Cerebellar nuclear complex (tissue), 1 donor: ENCODE measurements at regions not wholly inside any gene's neighbourhood (a gene's known extent, or its start where the extent isn't known, plus 50 kb on each side); places are given as distances from the start of the nearest gene placed in this dataset.

ENCODE experiments used
- DNase-seq, 2 experiments: peaks; one replicate each; lab custom pipeline; 2025; lab: John Stamatoyannopoulos, UW

DNA sequence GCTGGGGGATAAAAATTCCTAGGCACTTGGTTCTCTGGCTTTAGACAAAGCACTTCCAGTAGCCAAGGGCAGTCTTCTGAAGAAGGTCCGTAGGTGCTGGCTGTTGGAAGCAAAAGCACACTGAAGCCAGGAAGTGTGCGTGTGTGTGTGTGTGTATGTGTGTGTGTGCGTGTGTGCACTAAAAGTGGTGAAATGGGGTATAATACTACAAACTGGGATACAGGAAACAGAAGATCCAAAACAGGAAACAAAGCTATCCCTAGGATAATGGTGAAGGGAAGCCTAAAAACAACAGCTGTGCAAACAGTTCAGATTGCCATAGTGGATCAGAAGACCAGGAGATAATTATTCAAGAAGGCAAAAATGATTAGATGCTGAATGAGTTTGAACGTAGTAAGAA lies 103.4 kb downstream of the IL20RB start:
- DNase-seq: no peak

DNA sequence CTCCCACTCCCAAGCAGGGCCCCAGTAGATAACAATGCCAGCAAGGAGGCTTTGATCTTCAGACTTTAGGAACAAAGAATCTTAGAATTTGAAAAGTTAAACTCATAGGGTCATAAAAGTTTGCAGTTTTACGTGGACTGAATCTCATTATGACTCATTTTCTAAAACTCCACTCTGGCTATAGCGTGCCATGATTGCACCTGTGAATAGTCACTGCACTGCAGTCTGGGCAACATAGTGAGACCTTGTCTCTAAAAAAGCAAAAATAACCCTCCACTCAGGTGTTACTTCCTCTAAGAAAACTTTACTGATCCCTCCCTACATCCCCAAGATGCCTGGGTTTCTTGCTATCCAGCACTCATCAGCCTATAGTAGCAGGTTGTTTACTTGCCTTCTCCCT lies 104.5 kb downstream of the IL20RB start:
- no peak for DNase-seq

DNA sequence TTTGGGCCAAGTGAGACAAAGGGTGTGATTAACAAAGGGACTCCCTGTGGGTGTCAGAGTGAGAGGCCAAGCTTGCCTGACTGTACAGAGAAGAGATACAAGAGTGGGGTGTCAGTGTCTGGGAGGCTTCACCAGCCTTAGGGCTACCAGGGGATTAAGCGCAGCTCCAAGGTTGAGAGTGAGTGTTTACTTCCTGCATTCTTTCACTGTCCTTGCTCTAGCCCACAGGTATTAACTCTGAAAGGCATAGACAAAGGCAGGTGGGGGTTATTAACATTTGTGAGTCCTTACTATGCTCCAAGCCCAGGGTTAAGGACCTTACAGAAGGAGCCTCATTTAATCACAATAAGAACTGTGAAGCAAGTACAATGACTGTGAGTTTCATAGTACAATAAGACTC lies 107.6 kb downstream of the IL20RB start:
- no peak for DNase-seq

DNA sequence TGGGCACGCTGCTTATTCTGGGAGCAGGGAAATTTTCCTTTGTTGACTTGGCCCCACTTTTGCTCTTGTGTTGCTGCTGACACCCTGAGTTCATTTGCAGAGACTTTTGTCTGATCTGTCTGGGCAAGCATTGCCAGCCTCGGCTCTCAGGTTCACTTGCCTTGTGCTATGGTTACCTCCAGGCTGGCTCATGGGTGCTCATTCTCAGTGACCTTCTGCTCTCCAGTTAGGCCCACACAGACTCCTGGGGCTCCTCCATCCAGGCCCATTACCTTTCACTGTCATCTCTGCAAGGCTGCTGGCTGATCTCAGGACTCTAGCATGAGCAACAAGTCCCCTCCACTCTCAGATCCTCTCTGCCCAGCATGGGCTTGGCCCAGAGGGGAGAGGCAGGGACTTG lies 108.3 kb downstream of the IL20RB start:
- no peak for DNase-seq

DNA sequence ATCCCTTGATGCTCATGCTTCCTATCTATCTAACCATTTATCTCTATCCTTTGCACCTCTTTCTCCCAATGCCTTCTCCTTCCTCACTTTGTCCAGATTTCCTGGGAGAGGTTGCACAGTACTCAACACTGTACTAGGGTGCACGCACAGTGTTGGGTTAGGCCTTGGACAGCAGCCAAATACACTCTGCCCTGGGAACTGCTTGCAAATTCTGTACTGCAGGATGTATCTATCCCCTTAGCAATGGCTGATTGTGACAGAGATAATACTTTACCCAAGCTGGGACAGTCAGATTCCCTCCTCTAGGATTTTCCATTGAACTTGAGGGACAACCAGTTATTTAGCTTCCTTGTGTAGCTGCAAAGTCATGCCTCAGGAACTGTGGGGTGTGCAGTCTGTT lies 113.3 kb downstream of the IL20RB start:
- no peak for DNase-seq

DNA sequence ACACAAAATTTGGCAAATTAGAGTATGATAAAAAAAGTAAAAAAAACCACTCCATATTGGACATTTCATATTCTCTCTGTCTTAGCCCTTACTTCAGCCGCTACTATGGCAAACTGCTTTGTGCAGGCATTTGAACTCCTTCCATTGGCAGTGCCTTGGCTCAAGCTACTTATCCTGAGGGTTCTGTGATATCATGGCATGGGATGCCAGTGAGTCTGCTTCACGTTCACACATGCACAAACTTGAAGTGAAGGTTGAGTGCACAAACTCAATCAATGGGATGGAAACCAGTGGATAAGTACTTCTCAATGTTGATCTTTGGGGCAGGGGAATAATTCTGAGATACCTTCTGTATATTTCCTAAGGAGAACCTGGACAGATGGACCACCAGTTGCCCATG lies 117.2 kb downstream of the IL20RB start:
- DNase-seq: no peak

DNA sequence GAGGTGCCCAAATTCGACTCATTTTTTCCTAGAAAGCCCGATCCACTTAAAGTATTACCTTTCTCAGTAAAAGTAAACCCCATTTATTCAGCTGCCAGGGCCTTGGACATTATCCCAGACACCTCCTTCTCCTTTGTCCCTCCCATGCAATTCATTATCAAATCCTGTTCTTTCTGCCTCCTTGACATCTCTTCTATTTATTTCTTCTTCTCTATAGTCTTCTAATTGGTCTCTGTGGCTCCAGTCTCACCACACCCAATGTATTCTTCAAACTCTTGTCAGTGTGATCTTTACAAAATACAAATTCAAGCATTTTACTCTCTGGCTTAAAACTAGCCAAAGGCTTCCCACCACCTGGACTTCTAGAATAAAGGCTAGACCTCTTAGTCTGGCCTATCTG lies 120.3 kb downstream of the IL20RB start:
- no peak for DNase-seq

DNA sequence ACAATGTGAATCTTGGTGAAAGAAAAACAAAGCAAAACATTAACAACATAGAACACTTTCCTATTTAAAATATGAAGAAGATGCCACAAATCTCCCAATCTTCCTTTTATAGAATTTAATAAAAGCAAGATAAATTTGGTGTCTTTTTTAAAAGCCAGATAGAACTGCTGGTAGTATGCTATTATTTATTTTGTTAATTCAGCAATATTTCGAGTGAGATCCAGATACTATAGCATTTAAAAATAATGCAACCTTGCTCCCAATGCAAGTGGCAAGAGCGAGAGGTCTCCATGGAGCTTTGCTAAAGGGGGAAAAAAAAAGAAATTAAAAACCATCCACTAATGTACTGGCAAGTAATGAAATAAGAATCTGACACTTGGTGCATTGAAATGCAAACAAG lies 121.8 kb downstream of the IL20RB start:
- DNase-seq: no peak

DNA sequence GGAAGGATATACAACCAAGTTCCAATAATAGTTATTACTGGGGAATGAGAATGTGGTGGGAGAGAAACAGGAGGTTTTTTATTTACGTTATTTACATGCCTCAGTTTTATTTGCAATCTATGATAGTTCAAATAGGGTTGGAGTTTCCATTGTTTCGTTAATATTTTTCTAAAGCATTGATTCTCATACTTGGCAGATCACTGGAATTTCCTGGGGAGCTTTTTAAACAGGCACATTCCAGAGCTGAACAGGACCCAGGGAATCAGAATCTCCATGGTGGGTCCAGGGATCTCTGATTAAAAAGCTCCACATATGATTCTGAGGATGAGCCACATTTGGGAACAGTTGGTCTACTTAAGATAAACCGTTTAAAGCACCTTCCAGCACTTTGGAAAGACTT lies 123.9 kb downstream of the IL20RB start:
- no peak for DNase-seq

DNA sequence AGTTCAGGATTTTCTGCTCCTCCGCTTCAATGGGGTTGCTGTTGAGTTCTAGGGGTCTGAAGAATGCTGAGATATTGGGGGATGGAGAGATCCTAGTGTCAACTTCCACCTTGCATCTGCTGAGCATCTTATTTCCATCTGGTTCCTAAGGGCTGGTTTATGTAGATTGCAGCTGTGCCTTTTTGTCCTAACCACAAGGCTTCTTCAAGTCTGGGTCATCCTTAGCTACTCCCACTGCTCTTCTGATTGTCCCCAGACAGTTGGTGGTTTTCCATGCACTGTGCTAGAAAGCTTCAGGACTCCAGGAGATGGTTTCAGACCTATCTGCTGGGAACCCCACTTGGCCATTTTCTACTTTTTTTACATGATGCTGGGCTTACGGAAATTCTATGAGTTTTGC lies 125.0 kb downstream of the IL20RB start:
- no peak for DNase-seq

DNA sequence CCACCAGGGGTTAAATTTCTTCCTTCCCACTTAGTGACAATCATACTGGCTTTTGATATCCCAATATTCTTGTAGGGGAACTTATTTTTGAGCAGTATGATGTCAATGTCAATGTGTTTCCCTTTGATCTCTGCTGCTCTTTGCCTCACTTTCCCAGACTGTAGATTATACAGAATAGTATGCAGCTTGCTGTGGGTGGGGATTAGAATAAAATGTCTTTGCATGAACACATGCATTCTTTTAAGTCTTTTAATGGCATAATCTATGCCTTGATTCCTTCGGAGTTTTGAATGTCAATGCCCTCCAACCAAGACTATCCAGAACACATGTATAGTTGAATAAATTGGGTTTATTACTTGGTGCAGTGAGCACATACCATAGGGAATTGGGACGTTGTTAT lies 125.5 kb downstream of the IL20RB start:
- no peak for DNase-seq

DNA sequence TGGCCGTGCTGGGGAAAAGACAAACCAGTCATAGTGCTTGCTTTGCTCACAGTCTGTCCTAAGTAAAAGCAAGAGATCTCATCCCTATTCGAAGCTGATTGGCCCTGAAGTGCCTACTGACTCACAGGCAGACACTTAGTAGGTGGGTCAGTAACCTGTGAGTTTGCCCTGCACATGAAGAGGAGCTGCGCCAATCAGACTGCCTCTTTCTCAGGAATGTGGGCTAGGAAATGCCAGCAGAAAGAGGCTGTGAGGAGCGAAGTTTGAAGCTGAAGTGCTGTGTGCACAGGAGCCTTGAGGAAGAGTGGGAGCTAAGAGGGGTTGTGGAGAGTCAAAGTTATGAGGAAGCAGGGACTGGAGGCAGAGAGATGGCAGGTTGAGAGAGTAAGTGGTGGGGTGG lies 126.8 kb downstream of the IL20RB start:
- no peak for DNase-seq

DNA sequence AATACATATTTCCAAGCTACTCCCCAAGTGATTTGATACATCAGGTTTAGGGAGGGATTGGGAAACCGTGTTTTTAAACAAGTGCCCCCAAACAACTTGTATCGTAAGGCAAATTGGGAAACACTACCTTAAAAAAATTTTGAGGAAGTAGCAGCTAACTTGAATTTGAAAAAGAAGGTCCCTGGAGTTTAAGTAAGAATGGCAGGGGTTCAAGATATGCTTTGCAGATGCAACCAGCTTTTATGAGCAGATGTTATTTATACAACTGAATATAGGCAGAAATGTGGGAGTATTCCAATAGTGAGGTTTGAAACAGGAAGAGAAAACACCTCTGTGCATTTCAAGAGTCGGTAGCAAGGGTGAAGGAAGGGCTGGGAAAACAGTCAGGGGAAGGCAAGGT lies 139.6 kb downstream of the IL20RB start:
- no peak for DNase-seq

DNA sequence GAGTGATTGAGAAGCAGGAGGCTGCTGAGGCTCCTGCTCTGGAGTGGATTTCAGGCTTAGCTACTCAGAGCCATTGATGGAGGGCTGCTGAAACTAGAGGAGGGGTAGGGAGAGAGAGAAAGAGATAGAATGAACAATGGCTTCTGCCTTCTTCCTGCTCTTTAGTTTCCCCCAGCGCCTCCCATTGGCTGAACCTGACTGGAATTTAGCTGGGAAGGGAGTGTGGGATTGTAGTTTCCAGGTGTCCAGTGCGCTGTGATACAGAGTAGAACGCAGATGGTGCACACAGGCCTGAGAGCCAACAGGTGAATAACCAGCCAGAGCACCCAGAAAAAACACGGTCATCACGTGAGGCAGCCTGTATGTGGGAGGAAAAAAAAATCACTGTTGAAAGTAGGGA lies 140.1 kb downstream of the IL20RB start:
- no peak for DNase-seq

DNA sequence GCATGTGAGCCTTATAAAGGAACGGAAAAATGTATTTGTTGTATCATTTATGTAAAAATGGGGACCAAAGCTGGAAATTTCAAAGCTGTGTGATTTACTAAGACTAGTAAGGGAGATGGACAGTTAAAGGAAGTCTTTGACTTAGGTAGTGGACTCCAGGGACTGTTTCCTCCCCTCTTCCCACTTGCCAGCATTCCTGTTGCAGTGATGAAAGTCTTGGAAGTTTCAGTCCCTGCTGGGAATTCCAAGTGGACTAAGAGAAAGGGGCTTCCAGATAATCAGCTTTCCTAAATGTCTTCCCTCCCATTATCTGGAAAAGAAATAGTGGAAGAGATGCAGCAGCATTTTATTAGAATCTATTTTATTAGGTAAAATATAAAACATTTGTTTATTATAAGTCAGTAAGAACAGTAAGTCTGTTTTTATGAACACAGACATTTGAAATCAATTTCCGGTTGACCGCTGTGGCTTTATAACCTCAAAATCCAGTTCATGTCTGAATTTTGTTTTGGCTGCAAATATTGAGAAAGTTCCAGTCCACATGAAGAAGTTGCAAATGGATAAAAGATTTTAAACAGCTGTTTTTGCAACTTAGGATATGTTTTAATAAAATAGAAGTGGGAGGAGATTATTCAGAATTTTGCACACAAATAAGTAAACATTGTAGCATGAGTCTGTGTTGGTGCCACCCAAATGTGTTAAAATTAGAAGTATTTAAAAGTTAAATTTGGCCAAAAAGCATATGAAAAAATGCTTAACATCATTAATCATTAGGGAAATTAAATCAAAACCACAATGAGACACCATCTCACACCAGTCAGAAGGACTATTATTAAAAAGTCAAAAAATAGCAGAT lies 141.8 kb downstream of the IL20RB start:
- DNase-seq: no peak

DNA sequence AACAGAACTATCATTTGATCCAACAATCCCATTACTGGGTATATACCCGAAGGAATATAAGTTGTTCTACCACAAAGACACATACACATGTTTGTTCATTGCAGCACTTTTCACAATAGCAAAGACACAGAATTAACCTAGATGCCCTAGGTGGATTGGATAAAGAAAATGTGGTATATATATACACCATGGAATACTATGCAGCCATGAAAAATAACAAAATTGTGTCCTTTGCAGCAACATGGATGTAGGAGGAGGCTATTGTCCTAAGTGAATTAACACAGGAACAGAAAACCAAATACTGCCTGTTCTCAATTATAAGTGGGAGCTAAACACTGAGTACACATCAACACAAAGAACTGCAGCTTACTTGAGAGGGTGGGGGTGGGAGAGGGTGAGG lies 142.5 kb downstream of the IL20RB start:
- DNase-seq: no peak

DNA sequence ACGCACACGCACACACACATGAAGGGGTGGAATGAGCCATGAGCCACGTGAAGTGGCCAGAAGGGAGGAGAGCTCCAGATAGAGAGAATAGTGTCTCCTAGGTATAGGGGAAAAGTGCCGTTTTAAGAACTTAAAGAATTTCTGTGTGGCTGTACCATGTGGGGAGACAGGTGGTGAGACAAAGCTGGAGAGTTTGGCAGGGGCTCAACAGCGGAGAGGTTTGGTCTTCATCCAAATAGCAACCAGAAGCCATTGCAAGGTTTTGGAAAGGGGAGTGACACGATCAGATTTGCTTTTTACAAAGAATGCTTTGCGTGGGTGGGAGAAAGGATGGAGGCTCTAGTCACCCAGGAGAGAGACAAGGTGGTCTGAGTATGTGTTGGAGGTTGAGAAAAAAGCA lies 146.0 kb downstream of the IL20RB start:
- no peak for DNase-seq

DNA sequence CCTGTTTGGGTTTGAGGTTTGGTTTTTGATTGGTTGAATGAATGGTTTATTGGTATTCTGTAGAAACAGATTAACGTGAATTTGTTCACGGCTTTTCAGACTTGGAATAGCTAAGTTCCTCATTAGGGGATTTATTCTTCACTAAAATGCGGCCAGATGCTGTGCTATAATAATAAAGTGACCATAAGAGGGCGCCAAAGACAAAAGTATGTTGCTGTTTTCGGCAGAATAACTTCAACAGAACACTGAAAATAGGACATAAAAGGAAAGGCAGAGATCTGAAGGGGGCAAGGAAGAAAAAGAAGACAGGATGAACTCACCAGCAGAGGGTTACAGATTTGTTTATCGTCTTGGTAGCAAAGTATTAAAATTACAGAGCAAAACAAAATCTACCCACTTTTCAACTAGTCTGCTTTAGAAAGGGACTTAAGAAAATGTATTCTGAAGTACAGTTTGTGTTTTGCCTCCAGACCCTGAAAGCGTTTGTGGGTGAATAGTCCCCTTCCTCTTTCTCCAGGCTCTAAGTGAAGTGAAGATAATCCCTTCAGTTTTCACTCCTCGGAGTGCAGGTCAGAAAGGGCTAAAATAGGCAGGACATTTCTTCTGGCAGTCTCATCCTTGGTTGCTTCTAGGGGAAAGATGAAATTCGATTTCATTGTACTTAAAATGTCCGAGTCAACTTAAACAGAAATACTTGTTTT lies 147.6 kb downstream of the IL20RB start:
- peak in 1 of 2 experiments; percentile 20 for DNase-seq

DNA sequence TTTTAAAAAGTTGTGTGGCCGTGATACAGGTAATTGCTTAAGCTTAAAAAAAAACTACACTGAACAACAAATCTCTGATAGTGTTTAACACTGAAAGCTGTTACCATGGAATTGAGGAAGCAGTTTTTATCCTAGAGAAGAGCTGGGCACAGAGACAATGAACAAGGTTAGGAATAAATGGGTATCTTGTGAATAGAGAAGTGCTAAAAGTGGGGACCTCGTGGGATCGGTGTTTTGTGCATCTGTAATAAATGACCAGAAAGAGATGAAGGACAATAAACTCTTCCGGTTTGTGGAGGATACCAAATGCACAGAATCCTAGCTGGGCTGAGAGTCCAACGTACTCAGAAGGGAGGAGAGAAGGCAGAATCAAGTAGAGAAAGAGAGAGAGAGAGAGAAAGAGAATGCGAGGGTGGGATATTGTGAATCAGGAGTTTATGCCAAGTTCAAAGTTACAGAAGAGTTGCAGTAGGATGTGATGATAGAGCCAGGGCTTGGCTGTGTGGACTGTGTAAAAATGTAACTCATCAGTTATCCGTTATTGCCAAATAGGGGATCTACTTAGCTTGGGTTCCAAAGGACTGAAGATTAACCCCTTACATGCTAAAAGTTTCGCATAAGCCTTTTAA lies 148.9 kb downstream of the IL20RB start:
- no peak for DNase-seq

DNA sequence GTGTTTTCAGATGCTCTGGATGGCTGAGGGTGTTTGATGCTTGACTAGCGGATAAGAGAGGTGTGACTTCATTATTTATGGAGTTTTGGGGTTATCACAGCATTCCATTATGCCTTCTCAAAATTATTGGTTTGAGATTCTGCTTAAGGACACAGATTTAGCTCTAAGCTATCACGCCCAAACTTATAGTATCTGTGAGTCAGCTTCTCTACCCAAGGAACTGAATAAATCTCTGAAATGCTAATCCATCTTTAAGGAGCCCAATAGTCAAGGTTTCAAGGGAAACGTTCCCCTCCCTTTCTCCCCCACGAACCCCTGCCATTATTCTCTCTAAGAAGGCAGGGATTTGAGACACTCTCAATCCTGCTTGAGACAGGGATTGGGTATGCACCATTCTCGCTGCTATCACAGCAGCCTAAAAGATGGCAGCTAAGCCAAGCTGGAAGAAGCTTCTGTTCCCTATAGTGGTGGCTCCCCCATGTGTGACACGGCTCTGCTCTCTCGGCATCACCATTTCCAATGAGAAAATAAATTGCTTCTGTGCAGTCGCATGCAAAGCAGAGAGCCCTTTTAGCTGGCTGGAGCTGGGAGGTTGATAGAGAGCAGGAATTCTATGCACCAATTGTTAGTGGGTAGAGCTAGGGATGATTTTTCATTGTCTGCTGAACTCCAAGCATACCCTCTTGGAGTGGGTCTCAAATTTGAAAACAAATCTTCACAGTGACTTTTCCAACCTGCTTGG lies 151.1 kb downstream of the IL20RB start:
- no peak for DNase-seq

DNA sequence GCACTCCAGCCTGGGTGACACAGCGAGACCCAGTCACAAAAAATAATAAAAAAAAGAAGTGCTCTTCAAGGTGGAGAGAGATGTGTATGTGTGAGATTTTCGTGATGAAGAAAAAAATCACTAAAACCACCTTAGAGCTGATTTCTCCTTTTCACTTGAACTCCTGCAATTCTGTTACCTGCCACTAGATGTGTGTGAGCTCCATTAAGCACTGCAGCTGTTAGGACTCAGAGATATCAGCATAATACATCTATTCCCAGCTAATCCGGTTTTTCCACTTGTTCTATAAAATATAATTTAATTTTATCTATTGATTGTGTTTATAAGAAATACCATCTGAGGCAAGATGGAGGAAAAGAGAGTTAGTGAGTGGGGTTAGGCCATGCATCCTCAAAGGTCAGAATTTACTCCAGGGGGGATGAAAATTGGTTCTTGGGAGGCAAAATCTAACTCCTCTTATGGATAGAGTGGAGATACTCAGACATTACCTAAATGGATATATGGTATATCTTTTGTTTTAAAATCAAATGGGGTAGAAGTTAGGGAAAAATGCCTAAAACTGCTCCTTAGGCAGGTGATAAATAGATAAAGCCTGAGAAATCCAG lies 152.7 kb downstream of the IL20RB start:
- no peak for DNase-seq

DNA sequence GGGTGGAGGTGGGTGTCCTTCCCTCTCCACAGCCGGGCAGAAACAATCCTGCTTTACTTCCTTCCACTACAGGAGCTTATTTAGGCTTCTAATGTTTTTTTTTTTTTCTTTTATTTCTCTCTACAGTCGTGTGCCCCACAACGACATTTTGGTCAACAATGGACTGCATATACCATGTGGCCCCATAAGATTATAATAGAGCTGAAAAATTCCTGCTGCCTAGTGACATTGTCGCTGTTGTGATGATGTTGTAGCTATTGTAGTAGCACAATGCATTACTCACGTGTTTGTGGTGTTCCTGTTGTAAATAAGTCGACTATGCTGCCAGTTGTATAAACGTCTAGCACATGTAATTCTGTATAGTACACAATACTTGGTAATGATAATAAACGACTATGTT lies 153.7 kb downstream of the IL20RB start:
- DNase-seq: no peak
